Esophagus squamous epithelium (tissue), 4 donors: ENCODE measurements at regions not wholly inside any gene's neighbourhood (a gene's known extent, or its start where the extent isn't known, plus 50 kb on each side); places are given as distances from the start of the nearest gene placed in this dataset.

Source experiments
- POLR2A ChIP-seq, 4 donors: fragments of 450-650 bp; IDR thresholded peaks; one replicate each; pipeline ENCODE4 v1.6.1; 2017; ENCODE audit warnings: antibody characterized with exemption in 4 of 4, mild to moderate bottlenecking in 4 of 4, moderate library complexity in 3 of 4
- TF ChIP-seq, protein P1 (sequence below), 6 experiments: fragments of 450-650 bp in 4 of 6; fragments of 200-600 bp in 2 of 6; sonication (generic) in 2 of 6; IDR thresholded peaks; one replicate each; pipeline ENCODE4 v1.5.1; 2016 to 2019; ENCODE audit warnings: antibody characterized with exemption in 6 of 6, mild to moderate bottlenecking in 4 of 6, moderate library complexity in 4 of 6

DNA sequence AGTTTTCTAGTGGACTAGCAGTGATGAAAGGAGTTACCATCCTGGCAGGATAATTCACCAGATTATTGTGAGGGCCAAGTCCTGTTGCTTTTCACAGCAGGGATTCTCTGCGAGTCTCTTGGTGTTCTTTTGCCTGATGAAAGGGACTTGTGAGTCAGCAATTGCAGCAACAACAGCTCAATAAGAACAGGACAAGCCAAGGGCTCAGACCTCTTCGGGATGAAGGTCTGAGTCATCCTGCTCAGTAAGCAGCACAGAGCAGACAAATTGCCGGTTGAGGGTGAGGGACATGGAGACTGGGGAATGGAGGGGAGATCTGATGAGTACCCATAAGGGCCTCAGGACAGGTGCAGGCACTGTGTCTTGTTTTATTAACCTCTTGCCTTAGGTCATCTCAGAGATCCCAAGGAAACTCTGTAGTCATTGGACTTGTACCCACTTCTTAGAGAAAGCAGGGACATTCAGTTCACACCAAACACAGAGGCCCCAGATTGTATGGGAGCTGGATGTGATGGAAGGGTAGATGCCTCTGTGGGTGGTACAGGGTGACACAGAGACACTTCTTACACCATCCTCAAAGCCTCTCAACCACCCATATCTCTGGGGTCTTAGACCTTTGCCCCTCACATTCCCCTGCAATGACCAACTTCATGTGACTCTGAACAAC, 173.8 kb upstream of the TLE3 start:
- TF ChIP-seq, protein P1, sequence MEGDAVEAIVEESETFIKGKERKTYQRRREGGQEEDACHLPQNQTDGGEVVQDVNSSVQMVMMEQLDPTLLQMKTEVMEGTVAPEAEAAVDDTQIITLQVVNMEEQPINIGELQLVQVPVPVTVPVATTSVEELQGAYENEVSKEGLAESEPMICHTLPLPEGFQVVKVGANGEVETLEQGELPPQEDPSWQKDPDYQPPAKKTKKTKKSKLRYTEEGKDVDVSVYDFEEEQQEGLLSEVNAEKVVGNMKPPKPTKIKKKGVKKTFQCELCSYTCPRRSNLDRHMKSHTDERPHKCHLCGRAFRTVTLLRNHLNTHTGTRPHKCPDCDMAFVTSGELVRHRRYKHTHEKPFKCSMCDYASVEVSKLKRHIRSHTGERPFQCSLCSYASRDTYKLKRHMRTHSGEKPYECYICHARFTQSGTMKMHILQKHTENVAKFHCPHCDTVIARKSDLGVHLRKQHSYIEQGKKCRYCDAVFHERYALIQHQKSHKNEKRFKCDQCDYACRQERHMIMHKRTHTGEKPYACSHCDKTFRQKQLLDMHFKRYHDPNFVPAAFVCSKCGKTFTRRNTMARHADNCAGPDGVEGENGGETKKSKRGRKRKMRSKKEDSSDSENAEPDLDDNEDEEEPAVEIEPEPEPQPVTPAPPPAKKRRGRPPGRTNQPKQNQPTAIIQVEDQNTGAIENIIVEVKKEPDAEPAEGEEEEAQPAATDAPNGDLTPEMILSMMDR (IDR thresholded peaks at IDR 0.05): no peak
- TF ChIP-seq POLR2A (IDR thresholded peaks at IDR 0.05): no peak
